NCI-H748 (cell line): ENCODE measurements at regions not wholly inside any gene's neighbourhood (a gene's known extent, or its start where the extent isn't known, plus 50 kb on each side); places are given as distances from the start of the nearest gene placed in this dataset.

Experiments
- DNase-seq: peaks from one replicate; lab custom pipeline; 2025; ENCODE audit not compliant: unreplicated experiment; lab: John Stamatoyannopoulos, UW

- peak; percentile 87 for DNase-seq
These were observed 78.8 kb upstream of the DTNA start for GRCh38 chr18:34631093-34631966.

- peak; percentile 30 for DNase-seq
These were observed 77.8 kb upstream of the DTNA start for GRCh38 chr18:34632321-34632720.

DNA sequence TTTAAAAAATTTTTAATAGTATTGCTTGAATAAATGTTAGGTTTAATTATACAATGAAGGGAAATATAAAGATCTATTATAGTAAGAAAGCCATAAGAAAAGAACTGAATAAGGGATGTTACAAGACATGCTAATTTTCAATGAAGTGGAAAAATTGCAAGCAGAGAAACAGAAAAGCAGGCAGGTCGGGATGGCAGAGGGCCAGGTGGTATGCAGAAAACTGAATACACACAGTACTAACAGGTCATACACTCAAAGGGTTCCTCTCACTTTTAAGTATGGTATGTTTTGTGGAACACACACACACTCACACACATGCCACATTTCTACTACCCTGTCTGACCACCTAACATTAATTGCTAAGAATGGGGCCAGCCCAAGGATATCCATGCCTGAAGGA lies 76.7 kb upstream of the DTNA start:
- no peak for DNase-seq

- peak; percentile 77 for DNase-seq
These were observed 72.8 kb upstream of the DTNA start for GRCh38 chr18:34637094-34637801.

- no peak for DNase-seq
These were observed 70.4 kb upstream of the DTNA start for GRCh38 chr18:34639687-34640086.

DNA sequence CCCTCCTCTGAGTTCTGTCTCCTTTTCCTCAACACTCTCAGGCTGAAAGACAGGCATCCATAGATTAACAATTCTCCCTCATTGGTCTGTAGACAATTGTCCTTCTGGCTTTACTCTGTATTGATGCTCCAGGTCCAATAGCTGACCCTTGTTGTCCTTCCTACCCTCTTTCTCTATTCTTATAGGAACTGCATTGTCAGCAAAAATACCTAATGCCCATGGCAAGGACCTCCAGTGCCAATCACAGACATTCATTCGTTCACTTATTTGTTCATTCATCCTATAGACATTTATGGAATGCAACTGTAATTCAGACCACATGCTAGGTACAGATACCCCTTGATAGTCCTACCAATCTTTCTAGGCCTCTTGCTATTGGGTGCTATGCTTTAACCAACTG lies 69.8 kb upstream of the DTNA start:
- no peak for DNase-seq

- DNase-seq, result no peak
These were observed 66.1 kb upstream of the DTNA start for GRCh38 chr18:34643989-34644388.

DNA sequence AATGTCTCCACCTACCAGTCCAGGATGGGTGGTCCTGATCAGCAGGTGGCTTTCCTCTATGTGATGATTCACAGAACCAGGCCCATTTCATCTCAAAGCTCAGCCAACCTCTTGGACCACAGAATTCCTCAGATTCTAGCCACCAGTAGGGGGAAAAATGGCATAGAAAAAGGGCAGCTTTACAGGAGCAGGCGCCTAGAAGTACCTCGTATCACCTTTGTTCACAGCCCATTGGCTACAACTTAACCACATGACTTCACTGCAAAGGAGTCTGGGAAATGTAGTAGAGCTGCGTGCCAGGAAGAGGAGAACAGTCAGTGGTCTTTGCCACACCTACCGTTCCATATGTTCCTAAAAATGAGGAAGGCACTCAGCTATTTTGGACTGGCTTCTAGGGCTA lies 62.8 kb upstream of the DTNA start:
- DNase-seq, result no peak

- DNase-seq, result peak; percentile 26
These were observed 61.7 kb upstream of the DTNA start for GRCh38 chr18:34648269-34648985.

GRCh38 chr18:34649080-34649479 lies 61.0 kb upstream of the DTNA start:
- DNase-seq, result no peak

DNA sequence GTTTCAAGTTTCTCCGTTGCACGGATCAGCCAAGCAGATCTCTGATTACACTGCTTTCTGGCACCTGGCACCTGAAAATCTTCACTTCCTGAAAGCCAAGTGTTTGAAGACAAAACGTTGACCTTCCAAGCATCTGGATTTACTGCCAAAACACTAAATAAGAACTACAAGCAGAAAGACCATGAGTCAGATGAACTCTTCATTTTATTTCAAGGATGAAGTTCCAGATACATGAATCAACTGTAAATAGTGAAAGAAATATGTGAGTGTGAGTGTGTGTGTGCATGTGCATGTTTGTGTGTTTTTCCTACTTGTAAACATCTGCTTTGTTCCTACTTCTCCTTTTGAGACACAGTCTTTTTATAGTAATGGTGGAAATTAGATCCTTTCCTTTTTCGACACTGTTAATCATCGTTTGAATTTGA lies 60.0 kb upstream of the DTNA start:
- DNase-seq, result no peak

DNA sequence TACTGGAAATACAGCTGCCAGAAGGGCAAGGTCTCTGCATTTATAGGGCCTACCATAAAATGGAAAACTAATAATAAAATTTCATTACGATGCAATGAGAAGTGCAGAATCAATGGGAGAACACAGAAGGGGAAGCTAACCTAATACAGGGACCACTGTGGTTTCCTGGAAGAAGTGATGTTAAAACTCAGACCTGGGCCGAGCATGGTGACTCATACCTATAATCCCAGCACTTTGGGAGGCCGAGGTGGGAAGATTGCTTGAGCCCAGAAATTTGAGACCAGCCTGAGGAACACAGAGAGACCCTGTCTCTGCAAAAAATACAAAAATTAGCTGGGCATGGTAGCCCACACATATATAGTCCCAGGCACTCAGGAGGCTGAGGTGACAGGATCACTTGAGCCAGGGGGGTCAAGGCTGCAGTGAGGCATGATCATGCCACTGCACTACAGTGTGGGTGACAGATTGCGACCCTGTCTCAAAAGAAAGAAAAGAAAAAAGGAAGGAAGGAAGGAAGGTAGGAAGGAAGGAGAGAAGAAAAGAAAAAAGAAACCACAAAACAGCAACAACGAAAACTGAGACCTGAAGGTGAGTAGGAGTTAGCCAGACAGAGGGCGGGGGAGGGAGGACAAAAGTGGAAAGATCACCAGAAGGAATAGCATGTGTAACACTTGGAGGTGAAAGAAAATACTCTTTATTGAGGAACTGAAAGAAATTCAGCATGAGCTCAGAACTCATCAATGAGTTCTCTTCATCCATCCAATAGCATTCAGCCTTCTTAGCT lies 58.3 kb upstream of the DTNA start:
- DNase-seq, result no peak

DNA sequence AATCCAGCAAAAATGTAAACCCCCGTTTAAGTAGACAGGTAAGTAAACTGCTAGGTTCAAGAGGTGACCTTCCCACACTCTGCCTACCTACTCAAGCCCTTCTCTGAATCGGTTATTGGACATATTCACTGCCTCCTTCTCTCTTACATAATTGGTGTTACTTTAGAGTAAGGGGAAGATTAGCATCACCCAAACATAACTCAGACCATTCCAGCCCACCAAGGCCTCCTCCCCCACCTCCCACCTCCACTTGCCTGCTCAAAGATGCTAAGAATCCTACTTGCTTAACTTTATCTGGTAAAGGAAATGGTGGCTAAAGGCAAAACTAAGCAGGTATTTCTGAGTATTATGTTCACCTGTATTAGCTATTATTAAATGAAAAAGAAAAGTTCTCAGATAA lies 55.0 kb upstream of the DTNA start:
- no peak for DNase-seq

DNA sequence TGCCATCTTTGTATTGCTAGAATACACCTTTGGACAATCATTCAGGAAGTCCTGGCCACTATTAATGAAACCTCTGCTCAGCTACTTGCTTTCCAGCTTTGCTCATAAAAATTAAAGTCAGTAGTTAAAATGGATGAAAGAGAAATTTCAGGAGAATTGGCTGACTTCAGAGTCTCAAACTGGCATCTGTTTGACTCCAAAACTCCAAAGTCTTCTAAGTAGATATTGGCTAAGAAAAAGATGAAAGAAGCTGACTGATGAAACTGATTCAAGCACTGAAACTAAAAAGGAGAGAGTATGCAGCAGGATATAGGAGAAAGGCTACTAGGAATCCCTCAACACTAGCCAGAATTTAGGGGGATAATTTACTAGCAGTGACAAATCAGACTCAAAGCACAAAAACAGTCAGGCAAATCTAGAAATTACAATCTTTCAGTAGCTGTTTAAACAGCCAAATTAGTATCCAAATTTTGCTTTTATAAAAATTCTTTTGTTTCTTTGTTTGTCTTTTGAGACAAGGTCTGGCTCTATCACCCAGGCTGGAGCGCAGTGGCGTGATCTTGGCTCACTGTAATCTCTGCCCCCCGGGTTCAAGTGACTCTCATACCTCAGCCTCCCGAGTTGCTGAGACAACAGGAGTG lies 52.1 kb upstream of the DTNA start:
- DNase-seq, result no peak

DNA sequence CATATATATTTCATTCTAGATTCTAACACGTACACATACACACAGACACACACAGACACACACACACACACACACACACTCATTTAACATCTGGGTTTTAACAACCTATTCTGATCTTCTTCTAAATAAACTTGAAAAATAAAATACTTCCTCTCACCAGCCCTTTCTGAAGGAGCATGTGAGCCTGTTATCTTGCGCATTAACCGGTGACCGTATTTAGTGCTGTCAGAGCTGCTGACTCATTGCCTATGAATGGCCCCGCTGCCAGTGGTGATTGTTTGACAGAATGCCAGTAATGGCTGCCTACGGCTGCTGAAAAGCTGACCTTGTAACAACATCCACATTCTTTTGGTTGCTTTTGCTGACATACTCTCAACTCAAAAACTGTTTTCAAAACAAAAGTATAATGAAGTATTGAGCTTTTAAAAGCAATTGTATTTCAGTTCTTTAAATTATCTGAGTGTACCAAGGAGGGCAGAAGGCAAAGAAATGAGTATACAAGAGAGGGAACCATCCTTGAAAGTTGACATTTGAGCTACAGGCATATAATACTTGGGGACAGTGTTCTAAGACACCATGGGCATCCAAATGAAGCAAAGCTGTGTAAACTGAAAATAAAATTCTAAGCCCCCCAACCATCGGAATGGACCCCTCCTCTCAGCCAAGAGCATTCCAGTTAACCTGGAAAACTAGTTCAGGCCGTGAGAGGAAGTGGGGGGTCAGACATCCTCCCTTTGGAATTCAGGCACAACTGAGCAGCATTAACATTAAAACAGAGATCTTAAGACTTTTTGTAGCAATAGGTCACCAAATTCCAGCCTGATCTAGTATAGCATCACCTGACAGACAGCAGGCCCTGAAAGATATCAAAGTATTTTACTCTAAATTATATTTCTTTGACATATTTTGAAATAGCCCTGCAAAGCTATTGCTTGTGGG lies 50.2 kb upstream of the DTNA start:
- DNase-seq, result peak; percentile 67
